SH-SY5Y (cell line): ENCODE measurements at regions not wholly inside any gene's neighbourhood (a gene's known extent, or its start where the extent isn't known, plus 50 kb on each side); places are given as distances from the start of the nearest gene placed in this dataset.

Experiments used
- GATA2 ChIP-seq: IDR thresholded peaks from 2 replicates; pipeline ENCODE4 v1.6.1; 2011; ENCODE audit warnings: mild to moderate bottlenecking, low read depth, low read length
- GATA3 ChIP-seq: IDR thresholded peaks from 2 replicates; pipeline ENCODE4 v1.6.1; 2011; ENCODE audit warnings: low read depth, mild to moderate bottlenecking, low read length, moderate library complexity

DNA sequence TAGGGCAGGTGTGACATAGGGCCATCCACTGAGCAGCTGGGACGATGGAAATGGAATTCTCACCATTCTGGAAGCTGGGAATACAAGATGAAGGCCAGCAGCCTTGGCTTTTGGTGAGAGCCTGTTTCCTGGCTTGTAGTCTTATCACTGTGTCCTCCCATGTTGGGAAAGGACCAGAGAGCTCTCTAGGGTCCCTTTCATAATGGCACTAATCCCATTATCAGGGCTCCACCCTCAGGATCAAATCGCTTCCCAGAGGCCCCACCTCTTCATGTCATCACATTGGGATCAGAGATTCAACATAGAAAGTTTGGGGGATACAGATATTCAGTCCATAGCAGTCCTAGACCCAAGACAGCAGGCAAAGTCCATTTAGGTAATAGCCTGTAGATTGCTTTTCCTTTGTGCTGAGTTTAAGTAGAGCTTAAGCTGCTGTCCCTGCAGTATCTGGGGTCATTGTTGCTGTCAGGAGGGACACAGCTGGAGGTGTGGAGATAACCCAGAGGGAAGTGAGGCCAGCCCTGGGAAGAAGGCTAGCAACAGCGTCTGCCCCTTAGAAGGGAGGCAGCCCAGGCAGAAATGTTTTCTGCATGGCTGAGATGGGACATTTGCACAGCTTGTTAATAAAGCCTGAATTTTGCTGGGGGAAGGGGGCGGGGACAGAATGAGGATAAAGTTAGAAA is 136.5 kb upstream of the GPR12 start:
- TF ChIP-seq GATA3 (no peak), GATA2 (no peak)
